Endodermal cell (in vitro differentiated cells): ENCODE measurements at regions not wholly inside any gene's neighbourhood (a gene's known extent, or its start where the extent isn't known, plus 50 kb on each side); places are given as distances from the start of the nearest gene placed in this dataset.
"Not testable (repeated sequence)": the region's sequence is repeated elsewhere in the genome, so short reads cannot be mapped to it uniquely, and the experiment has no call there.

Source experiments
- DNase-seq: peaks from one replicate; pipeline ENCODE4 v3.0.0-alpha.2; 2017
- H3K27ac ChIP-seq: 2 replicates; pipeline ENCODE4 v1.5.1; 2013; ENCODE audit warnings: mild to moderate bottlenecking, low read depth, low read length, moderate library complexity
- H3K27me3 ChIP-seq: 2 replicates; pipeline ENCODE4 v1.6.1; 2013; ENCODE audit warnings: mild to moderate bottlenecking, low read length, moderate library complexity; ENCODE audit not compliant: insufficient read depth, control insufficient read depth, poor library complexity, severe bottlenecking
- H3K36me3 ChIP-seq: 2 replicates; pipeline ENCODE4 v1.7.0; 2013; ENCODE audit warnings: mild to moderate bottlenecking, low read length, moderate library complexity; ENCODE audit not compliant: control insufficient read depth, insufficient read depth
- H3K4me1 ChIP-seq: one replicate; pipeline ENCODE4 v1.7.0; 2013; ENCODE audit warnings: low read length; ENCODE audit not compliant: control insufficient read depth, insufficient read depth
- H3K4me3 ChIP-seq: 2 replicates; pipeline ENCODE4 v1.5.1; 2013; ENCODE audit warnings: mild to moderate bottlenecking, low read length, moderate library complexity
- H3K9ac ChIP-seq: 2 replicates; pipeline ENCODE4 v1.6.1; 2013; ENCODE audit warnings: mild to moderate bottlenecking, low read length, moderate library complexity; ENCODE audit not compliant: poor library complexity, severe bottlenecking; ENCODE audit errors: extremely low read depth
- H3K9me3 ChIP-seq: 2 replicates; pipeline ENCODE4 v1.6.1; 2013; ENCODE audit warnings: mild to moderate bottlenecking, low read length, moderate library complexity; ENCODE audit not compliant: control insufficient read depth
- H3K27ac Mint-ChIP-seq: 2 replicates; pipeline ENCODE4 v1.8.0; 2020; ENCODE audit warnings: mixed read lengths
- H3K27me3 Mint-ChIP-seq: 2 replicates; pipeline ENCODE4 v1.8.0; 2021; ENCODE audit warnings: mild to moderate bottlenecking, mixed read lengths; ENCODE audit not compliant: insufficient read depth
- H3K36me3 Mint-ChIP-seq: 2 replicates; pipeline ENCODE4 v1.8.0; 2020; ENCODE audit warnings: low read depth, mixed read lengths
- H3K4me1 Mint-ChIP-seq: 2 replicates; pipeline ENCODE4 v1.8.0; 2020; ENCODE audit warnings: mixed read lengths
- H3K4me3 Mint-ChIP-seq: 2 replicates; pipeline ENCODE4 v1.8.0; 2020; ENCODE audit warnings: mild to moderate bottlenecking, moderate library complexity, mixed read lengths
- H3K9me3 Mint-ChIP-seq: 2 replicates; pipeline ENCODE4 v1.8.0; 2020; ENCODE audit warnings: mild to moderate bottlenecking, mixed read lengths
- CTCF ChIP-seq: fragments of 200-600 bp; sonication (generic); conservative IDR thresholded peaks from 2 replicates; pipeline ENCODE4 v1.5.0; 2021; ENCODE audit warnings: antibody characterized with exemption, mild to moderate bottlenecking
- WGBS, 2 experiments: methylation state at CpG; one replicate each; pipeline versions ENCODE4 v1.1.5 to v1.1.7; 2013; ENCODE audit warnings: missing lambda C conversion rate in 2 of 2, mixed read lengths in 1 of 2; ENCODE audit not compliant: insufficient coverage in 1 of 2, insufficient read length in 1 of 2; 5-methylcytosine and 5-hydroxymethylcytosine counted together

DNA sequence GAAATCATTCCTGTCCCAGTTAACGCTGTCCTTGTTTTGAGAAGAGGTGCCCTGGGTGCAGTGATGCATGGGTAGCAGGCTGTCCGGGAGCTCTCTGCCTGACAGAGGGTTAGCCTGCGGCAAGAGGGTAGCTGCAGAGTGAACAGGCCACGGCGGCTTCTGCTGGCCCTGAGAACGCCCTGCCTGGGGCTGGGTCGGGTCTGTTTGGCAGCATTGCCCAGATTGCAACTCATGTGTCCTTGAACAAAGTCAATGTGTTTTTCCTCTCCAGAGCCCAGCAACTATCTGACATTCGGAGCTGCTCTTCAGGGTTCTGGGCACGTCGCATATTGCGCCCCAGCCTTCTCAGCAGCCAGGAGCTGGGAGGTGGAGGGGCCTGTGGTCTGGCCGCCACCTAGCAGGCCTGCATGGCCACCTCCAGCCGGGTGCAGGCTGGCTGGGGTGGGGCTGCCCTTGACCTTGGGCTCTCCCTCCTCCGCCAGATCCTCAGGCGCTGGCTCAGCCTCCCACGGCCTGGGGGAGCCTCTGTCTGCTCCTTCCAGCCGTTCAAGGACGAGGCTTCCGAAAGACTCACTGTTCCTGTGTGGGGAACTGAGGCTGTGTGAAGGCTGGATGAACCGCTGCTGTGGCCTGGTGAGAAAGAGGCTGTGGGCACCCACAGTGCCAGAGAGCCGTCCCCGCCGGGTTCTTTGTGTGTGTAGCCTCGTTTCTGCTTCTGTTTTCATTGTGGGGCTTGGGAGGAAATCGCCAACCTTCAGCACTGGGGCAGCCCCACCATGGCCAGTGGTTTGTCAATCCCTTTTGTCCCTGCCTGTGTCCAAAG lies 146.7 kb downstream of the NPIPB11 start:
- peaks cover 18% of the 10 kb centered on the region for H3K4me1 Mint-ChIP-seq
- DNase-seq, H3K27me3 ChIP-seq, H3K9me3 Mint-ChIP-seq, H3K36me3 Mint-ChIP-seq, H3K4me1 ChIP-seq, H3K36me3 ChIP-seq, H3K9ac ChIP-seq, H3K4me3 Mint-ChIP-seq, H3K4me3 ChIP-seq, H3K9me3 ChIP-seq, H3K27ac ChIP-seq, H3K27ac Mint-ChIP-seq, H3K27me3 Mint-ChIP-seq: not testable (repeated sequence)
- 88% methylated on average over 21 of the region's 25 CpGs; no CpG with 5 or more reads in 1 of the 2 experiments for WGBS, 2 experiments

DNA sequence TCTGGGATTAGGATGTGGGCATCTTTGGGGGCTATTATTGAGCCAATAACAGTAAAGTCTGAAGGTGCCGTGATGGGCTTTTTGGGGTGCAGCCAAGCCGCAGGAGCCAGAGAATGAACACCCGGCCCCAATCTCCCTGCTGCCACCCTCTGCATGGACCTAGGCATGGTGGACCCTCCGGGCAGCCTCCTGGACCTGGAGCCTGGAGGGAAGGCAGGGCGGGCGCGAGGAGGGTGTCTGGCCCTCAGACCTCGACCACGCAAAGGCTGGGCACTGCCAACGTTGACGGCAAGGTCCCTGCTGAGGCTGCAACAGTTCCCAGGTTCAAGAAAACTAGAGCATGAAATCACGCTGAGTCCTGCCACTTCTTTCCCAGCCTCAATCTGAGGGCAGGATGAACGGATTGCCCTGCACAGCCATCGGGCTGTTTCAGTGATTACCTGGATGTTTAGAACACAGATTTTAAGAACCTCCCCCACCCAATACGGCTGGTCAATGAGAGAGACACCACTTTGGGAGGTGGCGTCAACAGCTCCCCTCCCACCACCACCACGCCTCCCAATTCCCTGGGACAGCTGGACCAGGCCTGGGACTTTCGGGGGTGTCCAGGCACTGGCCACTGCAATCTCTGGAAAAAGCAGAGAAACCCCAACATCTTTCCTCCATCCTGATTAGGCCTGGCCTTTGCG lies 147.4 kb downstream of the NPIPB11 start:
- not testable (repeated sequence) for H3K36me3 ChIP-seq

DNA sequence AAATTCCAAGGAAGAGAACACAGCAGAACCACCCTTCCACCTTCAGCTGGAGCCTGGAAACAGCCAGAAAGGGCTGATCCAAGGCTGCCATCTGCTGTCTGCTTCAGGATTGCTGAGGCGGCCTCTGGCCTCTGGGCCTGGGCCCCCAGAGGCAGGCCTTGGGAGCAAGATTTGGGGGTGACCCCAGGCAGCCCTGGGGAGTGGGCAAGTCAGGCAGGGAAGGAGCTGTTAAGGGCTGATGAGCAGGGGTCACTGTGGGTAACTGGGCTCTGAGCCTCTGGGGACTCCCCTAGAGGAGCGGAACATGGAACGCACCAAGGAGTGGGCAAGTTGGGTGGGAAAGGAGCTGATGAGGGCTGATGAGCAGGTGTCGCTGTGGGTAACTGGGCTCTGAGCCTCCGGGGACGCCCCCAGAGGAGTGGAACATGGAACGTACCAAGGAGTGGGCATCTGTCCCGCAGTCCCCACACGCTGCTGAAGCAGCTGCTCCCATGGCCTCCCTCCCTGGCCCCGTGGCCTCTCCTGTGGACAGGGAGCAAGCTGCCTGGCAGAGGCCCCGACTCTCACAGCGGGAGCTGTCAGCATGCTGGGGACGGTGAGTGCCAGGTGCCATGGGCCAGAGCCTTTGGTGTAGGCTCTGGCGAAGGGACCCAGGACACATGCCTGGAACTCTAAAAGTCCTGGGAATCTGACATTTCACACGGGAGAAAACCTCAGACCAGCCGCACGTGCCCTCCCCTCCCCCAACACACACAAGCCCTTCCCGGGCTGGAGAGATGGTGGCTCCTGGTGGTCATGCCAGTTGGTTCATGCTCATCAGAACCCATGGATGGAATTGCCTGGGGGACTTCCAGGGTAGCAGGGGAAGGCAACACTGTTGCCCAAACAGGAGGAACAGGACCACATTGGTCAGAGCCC lies 148.8 kb downstream of the NPIPB11 start:
- H3K36me3 Mint-ChIP-seq, H3K4me1 ChIP-seq, H3K27ac Mint-ChIP-seq, H3K4me3 Mint-ChIP-seq, H3K36me3 ChIP-seq, H3K27me3 Mint-ChIP-seq, H3K4me3 ChIP-seq, H3K9me3 Mint-ChIP-seq, H3K27me3 ChIP-seq, H3K9me3 ChIP-seq, H3K27ac ChIP-seq, H3K9ac ChIP-seq: not testable (repeated sequence)
- peak; percentile 72 for TF ChIP-seq CTCF
- DNase-seq: peak; percentile 65
- peaks cover 10% of the 10 kb centered on the region for H3K4me1 Mint-ChIP-seq
- 86 to 93% methylated on average over 12 to 18 of the region's 18 CpGs for WGBS, 2 experiments

More for the DNA sequence above, 147.4 kb downstream of the NPIPB11 start:
- not testable (repeated sequence) for H3K4me3 ChIP-seq, H3K27ac Mint-ChIP-seq, H3K9ac ChIP-seq, DNase-seq, H3K9me3 Mint-ChIP-seq, H3K4me1 ChIP-seq, H3K9me3 ChIP-seq, H3K36me3 Mint-ChIP-seq, H3K27me3 Mint-ChIP-seq, H3K27me3 ChIP-seq, H3K27ac ChIP-seq, H3K4me3 Mint-ChIP-seq
- 93 to 94% methylated on average over 2 to 19 of the region's 19 CpGs for WGBS, 2 experiments
- H3K4me1 Mint-ChIP-seq: peaks cover 15% of the 10 kb centered on the region
